Adipocyte (in vitro differentiated cells): ENCODE measurements at regions not wholly inside any gene's neighbourhood (a gene's known extent, or its start where the extent isn't known, plus 50 kb on each side); places are given as distances from the start of the nearest gene placed in this dataset.

ENCODE experiments used
- DNase-seq: peaks from one replicate; pipeline ENCODE4 v3.0.0-alpha.2; 2015; ENCODE audit warnings: low read depth
- H3K27me3 ChIP-seq: replicated peaks from 2 replicates; pipeline ENCODE4 v1.7.0; 2013; ENCODE audit warnings: mild to moderate bottlenecking, low read length, moderate library complexity; ENCODE audit not compliant: control insufficient read depth, insufficient read depth
- H3K36me3 ChIP-seq: 2 replicates; pipeline ENCODE4 v1.7.0; 2013; ENCODE audit warnings: low read length, mild to moderate bottlenecking, moderate library complexity; ENCODE audit not compliant: control insufficient read depth, insufficient read depth, severe bottlenecking
- H3K4me1 ChIP-seq: 2 replicates; pipeline ENCODE4 v1.7.0; 2013; ENCODE audit warnings: mild to moderate bottlenecking, low read length, moderate library complexity; ENCODE audit not compliant: control insufficient read depth, insufficient read depth
- H3K4me3 ChIP-seq: 2 replicates; pipeline ENCODE4 v1.7.0; 2013; ENCODE audit warnings: mild to moderate bottlenecking, low read length, moderate library complexity
- H3K9ac ChIP-seq: 2 replicates; pipeline ENCODE4 v1.7.0; 2013; ENCODE audit warnings: mild to moderate bottlenecking, low read length, moderate library complexity
- H3K9me3 ChIP-seq: 2 replicates; pipeline ENCODE4 v1.7.0; 2013; ENCODE audit warnings: mild to moderate bottlenecking, low read length, moderate library complexity; ENCODE audit not compliant: control insufficient read depth

- Histone ChIP-seq H3K9me3 (no peaks in the 10 kb centered on the region), H3K9ac (no peak overlapping the region), H3K4me1 (no peaks in the 10 kb centered on the region), H3K4me3 (no peak overlapping the region), H3K36me3 (no peaks in the 10 kb centered on the region), H3K27me3 (peaks cover 8% of the 10 kb centered on the region)
- no peak for DNase-seq
Observed at GRCh38 chr2:236840857-236841256, 244.8 kb upstream of the COPS8 start.

- Histone ChIP-seq H3K36me3 (no peaks in the 10 kb centered on the region), H3K9me3 (no peaks in the 10 kb centered on the region), H3K4me1 (no peaks in the 10 kb centered on the region), H3K9ac (no peak overlapping the region), H3K27me3 (peaks cover 8% of the 10 kb centered on the region), H3K4me3 (no peak overlapping the region)
- DNase-seq, result no peak
Observed at GRCh38 chr2:236841389-236841788, 244.3 kb upstream of the COPS8 start.

- H3K4me1 ChIP-seq, result no peaks in the 10 kb centered on the region
- H3K4me3 ChIP-seq, result no peak overlapping the region
- no peaks in the 10 kb centered on the region for H3K9me3 ChIP-seq
- no peaks in the 10 kb centered on the region for H3K36me3 ChIP-seq
- DNase-seq, result no peak
- H3K27me3 ChIP-seq, result peaks cover 8% of the 10 kb centered on the region
- H3K9ac ChIP-seq, result no peak overlapping the region
Observed at GRCh38 chr2:236843161-236843968, 242.3 kb upstream of the COPS8 start.

- no peak for DNase-seq
- H3K9ac ChIP-seq, result no peak overlapping the region
- no peaks in the 10 kb centered on the region for H3K36me3 ChIP-seq
- H3K4me1 ChIP-seq, result no peaks in the 10 kb centered on the region
- no peak overlapping the region for H3K4me3 ChIP-seq
- peaks cover 8% of the 10 kb centered on the region for H3K27me3 ChIP-seq
- no peaks in the 10 kb centered on the region for H3K9me3 ChIP-seq
Observed at GRCh38 chr2:236844711-236845110, 241.0 kb upstream of the COPS8 start.

GRCh38 chr2:236847023-236847422, 238.7 kb upstream of the COPS8 start:
- no peaks in the 10 kb centered on the region for H3K9me3 ChIP-seq
- H3K27me3 ChIP-seq, result peaks cover 8% of the 10 kb centered on the region
- no peak for DNase-seq
- H3K4me1 ChIP-seq, result no peaks in the 10 kb centered on the region
- no peaks in the 10 kb centered on the region for H3K36me3 ChIP-seq
- no peak overlapping the region for H3K9ac ChIP-seq
- H3K4me3 ChIP-seq, result no peak overlapping the region

- DNase-seq, result no peak
- H3K27me3 ChIP-seq, result peaks cover 8% of the 10 kb centered on the region
- H3K9ac ChIP-seq, result no peak overlapping the region
- no peaks in the 10 kb centered on the region for H3K9me3 ChIP-seq
- no peak overlapping the region for H3K4me3 ChIP-seq
- peaks cover 2% of the 10 kb centered on the region for H3K4me1 ChIP-seq
- H3K36me3 ChIP-seq, result no peaks in the 10 kb centered on the region
Observed at GRCh38 chr2:236847538-236848263, 238.0 kb upstream of the COPS8 start.

GRCh38 chr2:236848501-236848900, 237.2 kb upstream of the COPS8 start:
- no peak for DNase-seq
- Histone ChIP-seq H3K9ac (no peak overlapping the region), H3K36me3 (no peaks in the 10 kb centered on the region), H3K4me1 (peaks cover 10% of the 10 kb centered on the region), H3K27me3 (peaks cover 4% of the 10 kb centered on the region), H3K9me3 (no peaks in the 10 kb centered on the region), H3K4me3 (no peak overlapping the region)

DNA sequence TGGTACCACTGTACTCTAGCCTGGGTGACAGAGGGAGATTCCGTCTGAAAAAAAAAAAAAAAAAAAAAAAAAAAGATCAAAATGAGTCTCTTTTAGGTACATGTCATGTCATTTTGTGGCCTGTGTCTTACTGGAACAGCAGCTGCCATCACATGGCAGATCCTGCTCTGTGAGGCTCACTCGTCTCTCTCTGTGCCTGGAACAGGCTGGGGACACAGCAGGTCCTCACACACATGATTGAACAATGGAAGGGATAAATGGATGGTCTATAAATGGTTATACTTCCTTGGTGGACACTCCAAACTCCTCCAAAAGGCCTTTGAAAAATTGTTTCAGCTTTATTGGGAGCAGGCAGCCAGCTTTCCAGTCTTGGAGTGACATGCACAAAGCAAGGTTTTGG, 236.2 kb upstream of the COPS8 start:
- Histone ChIP-seq H3K4me3 (no peak overlapping the region), H3K9me3 (no peaks in the 10 kb centered on the region), H3K9ac (no peak overlapping the region), H3K36me3 (no peaks in the 10 kb centered on the region), H3K4me1 (peaks cover 11% of the 10 kb centered on the region), H3K27me3 (peaks cover 4% of the 10 kb centered on the region)
- no peak for DNase-seq

DNA sequence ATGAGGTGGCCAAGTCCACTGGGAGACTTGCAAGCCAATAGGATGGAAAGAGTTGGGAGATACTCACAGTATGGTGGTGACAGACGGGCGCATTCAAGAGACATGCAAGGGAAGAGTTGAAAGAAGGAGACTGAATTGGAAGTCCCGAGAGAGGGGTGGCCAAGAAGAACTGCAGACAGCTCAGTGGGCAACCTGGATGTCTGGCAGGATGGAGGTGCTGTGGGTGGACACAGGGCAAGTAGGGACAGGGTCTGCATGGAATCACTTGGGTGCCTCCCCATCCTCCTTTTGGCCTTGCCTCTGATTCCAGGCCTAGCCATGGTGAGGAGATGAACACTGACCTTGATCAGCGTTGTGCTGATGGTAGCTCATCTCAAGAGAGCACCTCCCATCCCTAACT, 235.7 kb upstream of the COPS8 start:
- no peak overlapping the region for H3K9ac ChIP-seq
- H3K36me3 ChIP-seq, result no peaks in the 10 kb centered on the region
- H3K27me3 ChIP-seq, result peaks cover 4% of the 10 kb centered on the region
- no peak overlapping the region for H3K4me3 ChIP-seq
- H3K9me3 ChIP-seq, result no peaks in the 10 kb centered on the region
- H3K4me1 ChIP-seq, result peaks cover 11% of the 10 kb centered on the region
- DNase-seq, result no peak

DNA sequence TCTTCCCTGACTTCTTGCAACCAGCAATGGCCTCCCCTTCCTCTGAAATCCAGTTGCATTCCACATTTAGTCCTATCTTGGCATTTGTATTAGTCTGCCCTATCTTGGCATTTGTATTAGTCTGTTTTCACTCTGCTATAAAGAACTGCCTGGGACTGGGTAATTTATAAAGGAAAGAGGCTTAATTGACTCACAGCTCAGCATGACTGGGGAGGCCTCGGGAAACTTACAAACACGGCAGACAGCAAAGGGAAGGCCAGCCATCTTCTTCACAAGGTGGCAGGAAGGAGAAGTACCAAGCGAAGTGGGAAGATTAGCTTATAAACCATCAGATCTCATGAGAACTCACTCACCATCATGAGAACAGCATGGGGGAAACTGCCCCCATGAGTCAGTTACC, 234.5 kb upstream of the COPS8 start:
- no peak overlapping the region for H3K9ac ChIP-seq
- no peaks in the 10 kb centered on the region for H3K9me3 ChIP-seq
- no peak for DNase-seq
- H3K4me3 ChIP-seq, result no peak overlapping the region
- peaks cover 11% of the 10 kb centered on the region for H3K27me3 ChIP-seq
- H3K4me1 ChIP-seq, result peaks cover 11% of the 10 kb centered on the region
- no peaks in the 10 kb centered on the region for H3K36me3 ChIP-seq

DNA sequence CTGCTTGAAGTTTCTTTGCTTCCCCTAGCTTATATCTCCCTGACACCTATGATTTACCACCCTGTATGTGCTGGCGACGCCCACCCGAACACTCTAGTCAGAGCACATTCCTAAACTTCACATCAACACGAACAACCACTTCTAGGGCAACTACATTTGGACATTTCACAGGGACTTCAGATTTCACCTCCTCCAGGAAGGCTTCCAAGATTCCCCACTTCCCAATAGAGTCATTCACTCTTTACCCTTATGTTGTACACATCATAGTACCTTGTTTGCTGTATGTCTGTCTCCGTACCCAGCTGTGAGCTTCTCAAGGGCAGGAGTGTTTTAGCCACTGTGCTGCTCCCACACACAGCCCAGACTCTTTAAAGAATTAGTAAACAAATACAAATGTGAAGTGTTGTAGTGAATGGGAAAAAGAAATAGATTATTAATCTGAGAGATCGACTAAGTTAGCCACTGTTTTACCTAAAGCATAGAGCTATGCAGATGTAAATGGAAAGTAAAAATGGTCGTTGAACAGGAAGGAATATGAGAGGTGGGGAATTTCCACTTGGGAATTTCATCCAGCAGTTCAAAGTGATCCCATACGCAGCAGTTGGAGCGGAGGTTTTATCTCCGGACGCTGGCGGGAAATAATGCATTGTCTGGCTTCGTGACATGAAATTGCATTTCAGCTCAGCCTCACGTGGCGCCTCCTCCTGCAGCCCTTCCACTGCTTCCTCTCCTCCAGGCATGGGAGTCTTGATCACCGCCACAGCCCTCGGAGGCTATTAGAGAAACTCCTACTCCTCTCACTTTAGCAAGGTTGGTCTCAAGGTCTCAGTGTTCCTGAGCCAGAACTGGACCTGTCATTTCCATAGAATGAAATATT, 233.4 kb upstream of the COPS8 start:
- Histone ChIP-seq H3K9me3 (no peaks in the 10 kb centered on the region), H3K4me3 (no peak overlapping the region), H3K4me1 (peaks cover 11% of the 10 kb centered on the region), H3K36me3 (no peaks in the 10 kb centered on the region), H3K27me3 (peaks cover 11% of the 10 kb centered on the region), H3K9ac (no peak overlapping the region)
- DNase-seq, result no peak
